ENCODE measurements at regions not wholly inside any gene's neighbourhood (a gene's known extent, or its start where the extent isn't known, plus 50 kb on each side); places are given as distances from the start of the nearest gene placed in this dataset.
"Not testable (repeated sequence)": the region's sequence is repeated elsewhere in the genome, so short reads cannot be mapped to it uniquely, and the experiment has no call there.

DNA sequence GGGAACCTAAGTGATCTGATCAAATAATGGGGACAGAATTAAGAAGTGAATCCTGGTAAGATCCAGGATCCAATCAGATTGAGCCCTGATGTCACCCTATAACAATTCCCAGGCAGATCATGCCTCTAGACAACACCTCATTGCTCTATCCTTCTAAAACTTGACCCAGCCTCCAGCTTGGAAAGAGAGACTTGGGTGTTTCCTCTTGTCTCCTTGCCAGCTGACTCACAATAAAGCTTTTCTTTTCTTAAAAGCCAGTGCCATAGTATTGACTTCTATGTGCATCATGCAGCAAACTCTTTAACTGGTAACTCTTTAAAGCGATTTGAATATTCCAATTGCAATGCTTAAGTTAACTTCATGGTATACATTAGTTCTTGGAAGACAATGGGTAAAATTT lies 109.6 kb upstream of the CHORDC1 start:
- no peak for DNase-seq

DNA sequence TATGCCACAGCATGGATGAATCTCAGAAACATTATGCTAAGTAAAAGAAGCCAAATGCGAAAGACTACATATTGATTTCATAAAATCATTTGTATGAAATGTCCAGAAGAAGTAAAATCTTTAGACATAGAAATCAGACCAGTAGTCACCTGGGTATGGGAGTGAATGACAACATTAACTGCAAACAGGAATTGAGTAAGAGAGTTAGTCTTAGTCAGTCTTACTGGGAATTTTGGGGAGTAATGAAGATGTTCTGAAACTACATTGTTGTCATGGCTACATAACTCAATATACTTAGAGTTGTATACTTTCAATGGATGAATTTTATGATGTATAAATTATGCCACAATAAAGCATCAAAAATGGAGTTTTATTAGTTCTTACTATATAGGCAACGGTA lies 107.8 kb upstream of the CHORDC1 start:
- no peak for DNase-seq

DNA sequence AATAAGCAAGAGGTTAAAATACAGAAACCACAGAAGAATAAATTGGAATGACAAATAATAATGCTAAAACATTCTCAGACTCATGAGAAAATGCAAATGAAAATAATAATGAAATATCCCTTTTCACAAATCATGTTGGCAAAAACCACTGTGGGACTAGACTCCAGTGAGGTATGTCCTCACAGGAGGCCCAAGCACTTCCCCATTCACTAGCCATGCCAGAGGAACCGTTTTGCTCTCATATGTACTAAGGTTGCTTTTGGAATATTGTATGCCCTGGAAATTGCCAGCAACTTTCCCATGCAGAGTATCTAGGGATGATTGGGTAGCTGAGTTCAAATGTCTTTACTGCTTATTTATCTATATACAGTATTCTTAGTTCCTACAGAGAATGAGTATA lies 106.2 kb upstream of the CHORDC1 start:
- no peak for DNase-seq

DNA sequence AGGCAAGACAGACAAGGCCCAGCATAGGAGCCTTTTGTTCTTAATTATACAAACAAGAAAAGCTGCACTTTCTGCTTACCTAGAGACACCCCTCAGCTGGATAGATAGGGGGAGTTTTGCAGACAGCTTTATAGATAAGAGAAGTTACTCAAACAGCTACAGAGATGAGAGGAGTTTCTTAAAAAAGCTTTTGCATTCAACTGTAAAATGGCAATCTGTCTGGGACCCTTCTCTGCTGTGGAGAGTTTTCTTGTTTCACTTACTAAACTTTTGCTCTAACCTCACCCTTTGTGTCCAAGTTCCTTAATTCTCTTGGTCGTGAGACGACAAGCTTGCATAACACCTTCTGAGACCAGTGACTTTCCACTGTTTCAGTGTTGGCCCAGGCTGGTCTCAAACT lies 103.8 kb upstream of the CHORDC1 start:
- DNase-seq = no peak

DNA sequence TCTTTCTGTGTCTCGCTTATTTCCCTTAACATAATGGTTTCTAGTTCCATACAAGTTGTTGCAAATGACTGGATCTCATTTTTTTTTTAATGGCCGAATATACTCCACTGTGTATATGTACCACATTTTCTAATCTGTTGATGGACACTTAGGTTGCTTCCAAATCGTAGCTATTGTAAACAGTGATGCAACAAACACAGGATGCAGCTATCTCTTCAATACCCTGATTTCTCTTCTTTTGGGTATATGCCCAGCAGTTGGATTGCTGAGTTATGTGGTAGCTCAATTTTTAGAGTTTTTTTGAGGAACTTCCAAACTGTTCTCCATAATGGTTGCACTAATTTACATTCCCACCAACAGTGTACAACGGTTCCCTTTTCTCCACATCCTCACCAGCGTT lies 100.4 kb upstream of the CHORDC1 start:
- no peak for DNase-seq

DNA sequence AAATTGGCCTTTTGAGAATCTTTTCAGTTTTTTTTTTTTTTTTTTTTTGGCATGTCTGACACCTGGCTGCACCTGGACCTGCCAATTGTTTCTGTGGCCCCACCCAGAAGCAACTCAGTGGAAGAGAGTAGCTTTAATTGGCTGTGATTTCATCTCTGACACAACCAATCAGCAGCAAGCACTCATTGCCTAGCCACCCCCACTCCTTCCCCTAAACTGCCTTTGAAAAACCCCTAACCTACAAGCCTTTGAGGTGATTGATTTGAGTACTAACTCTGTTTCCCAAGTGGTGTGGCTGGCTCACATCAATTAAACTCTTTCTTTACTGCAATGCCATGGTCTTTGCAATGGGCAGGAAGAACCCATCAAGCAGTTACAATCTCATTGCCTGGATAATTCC lies 98.2 kb upstream of the CHORDC1 start:
- DNase-seq = no peak

DNA sequence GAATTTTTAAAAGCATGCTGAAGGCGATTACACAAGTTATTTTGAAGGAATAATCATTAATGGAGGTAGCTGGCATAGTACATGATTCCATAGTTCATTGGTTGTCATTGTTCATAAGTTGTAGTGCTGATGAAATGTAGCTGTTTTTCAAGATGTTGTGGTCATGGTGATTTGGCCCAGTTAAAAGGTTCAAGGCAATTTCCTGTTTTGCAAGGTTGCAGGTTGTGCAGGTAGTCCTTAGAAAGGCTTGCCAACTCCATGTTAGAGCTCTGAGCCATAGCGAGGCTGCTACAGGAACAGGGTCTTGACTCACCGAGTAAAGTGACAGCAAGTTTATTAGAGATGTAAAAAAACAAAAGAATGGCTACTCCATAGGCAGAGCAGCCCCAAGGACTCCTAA lies 95.8 kb upstream of the CHORDC1 start:
- DNase-seq = no peak

DNA sequence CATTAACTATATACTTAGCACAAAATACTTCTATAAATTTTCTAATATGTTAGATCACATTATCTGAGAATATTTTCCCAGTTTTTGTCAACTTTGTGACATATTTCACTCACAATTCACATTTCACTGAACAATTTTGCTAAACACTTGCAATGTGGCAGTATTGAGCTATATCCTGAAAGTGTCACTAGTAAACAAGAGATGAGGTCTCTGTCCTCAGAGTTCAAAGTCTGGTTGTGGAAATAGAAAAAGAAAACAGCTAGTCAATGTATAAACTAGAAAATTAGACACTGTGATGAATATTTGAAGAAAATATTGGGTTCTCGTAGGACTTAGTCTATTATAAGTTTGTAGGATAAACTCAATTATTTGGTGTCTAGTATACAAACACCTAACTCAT lies 87.4 kb upstream of the CHORDC1 start:
- DNase-seq = no peak

DNA sequence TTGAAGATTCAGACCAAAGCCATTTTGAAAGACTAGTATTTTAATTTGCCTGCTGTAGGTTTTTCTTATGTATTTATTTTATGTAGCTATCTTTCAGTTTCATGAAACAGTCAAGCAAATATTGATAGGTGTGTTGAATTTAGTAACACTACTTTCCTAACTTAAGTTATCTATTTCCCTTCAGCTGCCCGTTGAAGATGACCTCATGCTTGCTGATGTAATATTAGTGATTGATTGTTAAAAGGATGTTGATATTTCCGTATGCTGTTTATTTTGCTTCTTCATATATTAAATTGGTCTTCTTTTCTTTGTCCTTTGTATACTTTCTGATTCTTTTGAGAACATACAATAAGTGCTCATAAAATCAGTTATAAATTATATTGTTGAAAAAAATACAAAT lies 86.8 kb upstream of the CHORDC1 start:
- no peak for DNase-seq

DNA sequence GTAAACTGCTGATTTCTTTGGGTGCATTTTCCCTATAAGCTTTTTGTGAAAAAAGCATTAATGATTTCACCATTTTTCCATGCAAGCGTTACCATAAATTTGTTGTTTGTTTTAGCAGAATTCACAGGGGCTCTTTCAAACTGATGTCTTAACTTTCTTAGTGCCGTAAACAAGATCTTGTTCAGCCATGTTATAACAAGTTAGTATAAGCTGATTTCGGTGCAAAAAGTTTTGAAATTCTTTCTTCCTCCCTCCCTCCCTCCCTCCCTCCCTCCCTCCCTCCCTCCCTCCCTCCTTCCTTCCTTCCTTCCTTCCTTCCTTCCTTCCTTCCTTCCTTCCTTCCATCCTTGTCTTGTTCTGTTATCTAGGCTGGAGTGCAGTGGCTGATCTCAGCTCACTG lies 71.7 kb upstream of the CHORDC1 start:
- DNase-seq = no peak

DNA sequence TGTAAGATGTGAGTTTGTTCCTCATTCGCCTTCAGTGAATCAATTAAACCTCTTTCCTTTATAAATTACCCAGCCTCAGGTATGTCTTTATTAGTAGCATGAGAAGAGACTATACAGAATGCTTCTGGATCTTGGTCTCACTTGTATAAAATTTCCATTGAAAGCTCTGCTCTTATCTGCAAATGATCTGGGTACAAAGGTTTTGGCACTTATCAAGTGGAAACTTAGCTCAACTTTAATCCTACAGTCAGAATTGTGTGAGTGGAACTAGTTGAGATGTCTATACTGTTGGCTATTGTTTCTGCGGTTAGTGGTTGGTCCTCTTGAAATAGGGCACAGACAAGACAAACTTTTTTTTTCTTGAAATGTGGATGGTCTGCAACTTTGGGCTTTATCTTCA lies 71.2 kb upstream of the CHORDC1 start:
- DNase-seq = no peak

DNA sequence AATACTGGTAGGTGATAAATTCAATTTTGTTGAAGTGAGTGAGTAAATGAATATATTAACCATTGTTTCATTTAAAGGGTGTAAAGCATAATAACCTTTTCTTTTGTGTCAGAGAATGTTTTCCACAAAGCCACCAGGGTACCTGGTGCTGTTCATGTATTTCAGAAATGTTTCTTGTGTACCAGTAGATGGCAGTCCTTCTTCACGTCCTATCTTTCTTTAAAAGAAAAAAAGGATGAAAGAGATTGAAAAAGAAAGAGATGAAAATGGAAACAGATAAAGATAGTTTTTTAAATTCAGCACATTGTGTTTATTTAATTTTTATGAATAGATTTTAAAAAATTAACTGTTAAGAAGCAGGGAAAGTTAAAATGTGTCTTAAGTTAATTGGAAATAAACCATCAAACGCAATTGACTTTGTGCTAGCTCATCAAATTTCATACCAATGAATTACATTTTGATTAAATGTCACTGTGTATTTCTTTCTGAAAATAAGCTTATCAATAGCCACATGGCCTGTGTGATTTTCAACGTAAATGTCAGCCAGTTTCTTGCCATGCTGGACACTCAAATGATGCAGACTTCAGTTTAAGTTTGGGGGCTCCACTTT lies 65.5 kb upstream of the CHORDC1 start:
- DNase-seq = no peak

DNA sequence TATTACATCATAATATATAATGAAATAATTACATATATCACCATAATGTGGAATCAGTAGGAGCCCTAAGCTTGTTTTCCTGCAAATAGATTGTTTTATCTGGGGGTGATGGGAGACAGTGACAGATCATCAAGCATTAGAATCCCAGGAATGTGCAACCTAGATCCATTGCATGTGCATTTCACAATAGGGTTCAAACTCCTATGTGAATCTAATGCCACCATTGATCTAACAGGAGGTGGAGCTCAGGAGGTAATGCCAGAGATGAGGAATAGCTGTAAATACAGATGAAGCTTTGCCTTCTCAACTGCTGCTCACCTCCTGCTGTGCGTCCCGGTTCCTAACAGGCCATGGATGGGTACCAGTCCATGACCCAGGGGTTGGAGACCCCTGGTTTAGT lies 63.8 kb upstream of the CHORDC1 start:
- DNase-seq = no peak

DNA sequence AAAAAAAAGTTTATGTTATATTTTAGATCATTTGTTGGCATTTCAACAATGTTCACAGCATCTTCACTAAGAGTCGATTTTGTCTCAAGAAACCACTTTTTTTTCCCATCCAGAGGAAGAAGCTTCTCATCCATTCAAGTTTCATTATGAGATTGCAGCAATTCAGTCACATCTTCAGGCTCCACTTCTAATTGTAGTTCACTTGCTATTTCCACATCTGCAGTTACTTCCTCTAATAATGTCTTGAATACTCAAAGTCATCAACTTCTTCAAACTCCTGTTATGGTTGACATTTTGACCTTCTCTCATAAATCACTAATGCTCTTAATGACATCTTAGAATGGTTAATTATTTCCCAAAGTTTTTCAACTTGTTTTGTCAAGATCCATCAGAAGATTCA lies 61.3 kb upstream of the CHORDC1 start:
- no peak for DNase-seq

DNA sequence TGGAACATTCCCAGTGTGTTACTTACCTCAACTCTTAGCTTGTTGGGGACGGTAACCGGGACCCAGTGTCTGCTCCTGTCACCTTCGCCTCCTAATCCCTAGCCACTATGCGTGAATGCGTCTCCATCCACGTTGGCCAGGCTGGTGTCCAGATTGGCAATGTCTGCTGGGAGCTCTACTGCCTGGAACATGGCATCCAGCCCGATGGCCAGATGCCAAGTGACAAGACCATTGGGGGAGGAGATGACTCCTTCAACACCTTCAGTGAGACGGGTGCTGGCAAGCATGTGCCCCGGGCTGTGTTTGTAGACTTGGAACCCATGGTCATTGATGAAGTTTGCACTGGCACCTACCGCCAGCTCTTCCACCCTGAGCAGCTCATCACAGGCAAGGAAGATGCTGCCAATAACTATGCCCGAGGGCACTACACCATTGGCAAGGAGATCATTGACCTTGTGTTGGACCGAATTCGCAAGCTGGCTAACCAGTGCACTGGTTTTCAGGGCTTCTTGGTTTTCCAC lies 59.8 kb upstream of the CHORDC1 start:
- not testable (repeated sequence) for DNase-seq

DNA sequence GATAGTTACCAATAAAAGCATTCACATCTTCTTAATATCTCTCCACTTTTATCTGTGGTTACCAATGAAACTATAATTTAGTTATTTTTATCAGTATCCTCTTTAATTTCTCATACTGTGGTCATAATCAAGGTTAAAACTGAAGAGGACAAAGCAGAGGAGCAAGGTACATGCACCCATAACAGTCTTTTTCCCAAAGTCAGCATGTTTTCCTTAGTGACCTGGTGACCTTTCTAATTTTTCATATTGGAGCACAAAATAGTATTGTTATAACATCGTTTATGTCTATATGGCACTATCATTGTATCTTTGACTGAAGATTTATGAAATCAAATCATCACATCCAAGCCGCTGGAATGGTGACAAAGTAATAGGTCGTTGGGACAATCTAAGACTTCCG lies 51.5 kb upstream of the CHORDC1 start:
- no peak for DNase-seq
